PC-3 (cell line): ENCODE measurements at regions not wholly inside any gene's neighbourhood (a gene's known extent, or its start where the extent isn't known, plus 50 kb on each side); places are given as distances from the start of the nearest gene placed in this dataset.
"Not testable (repeated sequence)": the region's sequence is repeated elsewhere in the genome, so short reads cannot be mapped to it uniquely, and the experiment has no call there.

Experiments
- ATAC-seq: fragments of 200-7000 bp; cut with Tn5 transposase; 2 replicates; pipeline ENCODE4 v1.9.1; 2020; ENCODE audit warnings: mild to moderate bottlenecking, moderate library complexity
- BruUV-seq: library from RNA; stranded (reverse); fragments of 400-500 nt; replicated peaks from 2 replicates; lab custom pipeline; 2021; lab: Mats Ljungman, UMichigan
- CTCF ChIA-PET: fragments of 300-600 bp; sonication (Branson Sonifier 250); formaldehyde crosslinking; loops from one replicate; lab custom pipeline; 2022; ENCODE audit warnings: antibody characterized with exemption; lab: Charles Lee
- POLR2A ChIA-PET: fragments of 300-600 bp; sonication (Branson Sonifier 250); formaldehyde crosslinking; loops from one replicate; lab custom pipeline; 2022; ENCODE audit warnings: antibody characterized with exemption; ENCODE audit not compliant: unreplicated experiment; lab: Charles Lee
- DNase-seq: peaks from one replicate; pipeline ENCODE4 v3.0.0-alpha.2; 2015
- H2AFZ ChIP-seq: fragments of 300-600 bp; sonication (generic); 2 replicates; pipeline ENCODE4 v1.6.0; 2016; ENCODE audit warnings: antibody characterized with exemption, low read length
- H3F3A ChIP-seq: fragments of 300-600 bp; sonication (generic); one replicate; pipeline ENCODE4 v1.6.0; 2017; ENCODE audit warnings: antibody characterized with exemption, low read length, control low read depth, mild to moderate bottlenecking; ENCODE audit not compliant: unreplicated experiment
- H3K27ac ChIP-seq: fragments of 300-600 bp; sonication (generic); 2 replicates; pipeline ENCODE4 v1.5.1; 2016; ENCODE audit warnings: mild to moderate bottlenecking, low read length
- H3K27me3 ChIP-seq: fragments of 300-600 bp; sonication (generic); 2 replicates; pipeline ENCODE4 v1.6.1; 2016; ENCODE audit warnings: low read length, mixed read lengths
- H3K36me3 ChIP-seq: fragments of 300-600 bp; sonication (generic); 2 replicates; pipeline ENCODE4 v1.6.1; 2016; ENCODE audit warnings: low read depth, mixed run types, low read length, mixed read lengths
- H3K4me1 ChIP-seq: fragments of 300-600 bp; sonication (generic); 2 replicates; pipeline ENCODE4 v1.5.1; 2016; ENCODE audit warnings: low read length; ENCODE audit not compliant: insufficient read depth
- H3K4me2 ChIP-seq: fragments of 300-600 bp; sonication (generic); 2 replicates; pipeline ENCODE4 v1.6.0; 2016; ENCODE audit warnings: low read length
- H3K4me3 ChIP-seq: fragments of 300-600 bp; sonication (generic); 2 replicates; pipeline ENCODE4 v1.5.1; 2016; ENCODE audit warnings: mild to moderate bottlenecking, low read length, mixed read lengths
- H3K79me2 ChIP-seq: fragments of 300-600 bp; sonication (generic); 2 replicates; pipeline ENCODE4 v1.6.1; 2017; ENCODE audit warnings: low read length, mixed read lengths
- H3K9ac ChIP-seq: fragments of 300-600 bp; sonication (generic); 2 replicates; pipeline ENCODE4 v1.6.0; 2016; ENCODE audit warnings: mild to moderate bottlenecking, low read length
- H3K9me2 ChIP-seq: fragments of 300-600 bp; sonication (generic); replicated peaks from 2 replicates; pipeline ENCODE4 v1.6.1; 2016; ENCODE audit warnings: mixed run types, low read length, mixed read lengths
- H3K9me3 ChIP-seq: fragments of 300-600 bp; sonication (generic); 2 replicates; pipeline ENCODE4 v1.6.1; 2016; ENCODE audit warnings: low read length, mixed read lengths
- H4K20me1 ChIP-seq: fragments of 300-600 bp; sonication (generic); 2 replicates; pipeline ENCODE4 v1.6.1; 2016; ENCODE audit warnings: low read length, mixed read lengths
- CTCF ChIP-seq: fragments of 300-600 bp; sonication (generic); conservative IDR thresholded peaks from 2 replicates; pipeline ENCODE4 v1.5.1; 2017; ENCODE audit warnings: antibody characterized with exemption, low read depth, mild to moderate bottlenecking, low read length
- EZH2 ChIP-seq: fragments of 300-600 bp; sonication (generic); IDR thresholded peaks from one replicate; pipeline ENCODE4 v1.6.1; 2017; ENCODE audit warnings: antibody characterized with exemption, mild to moderate bottlenecking, low read length; ENCODE audit not compliant: unreplicated experiment
- EZH2phosphoT487 ChIP-seq: fragments of 300-600 bp; sonication (generic); IDR thresholded peaks from 2 replicates; pipeline ENCODE4 v1.6.1; 2018; ENCODE audit warnings: mild to moderate bottlenecking, antibody characterized with exemption, low read length, borderline replicate concordance
- intact Hi-C: fragments of 100-400 bp; cut with micrococcal nuclease; formaldehyde crosslinking; loops from 2 replicates; pipeline ENCODE4 v1.9.0; 2023

GRCh38 chr10:77740396-77740795 lies 102.8 kb upstream of the KCNMA1 start:
- ATAC-seq, H3K9me2 ChIP-seq, H3F3A ChIP-seq, H3K27me3 ChIP-seq, CTCF ChIA-PET, H3K9me3 ChIP-seq, intact Hi-C loops, DNase-seq, H4K20me1 ChIP-seq, H3K27ac ChIP-seq, POLR2A ChIA-PET, H3K79me2 ChIP-seq, BruUV-seq, H3K9ac ChIP-seq, H2AFZ ChIP-seq, H3K36me3 ChIP-seq, H3K4me2 ChIP-seq, H3K4me3 ChIP-seq: not testable (repeated sequence)
- H3K4me1 ChIP-seq = peaks cover 13% of the 10 kb centered on the region

- Histone ChIP-seq H3K4me3 (no peak overlapping the region), H3K4me1 (peaks cover 13% of the 10 kb centered on the region), H4K20me1 (no peaks in the 10 kb centered on the region), H3K27me3 (no peaks in the 10 kb centered on the region), H3K36me3 (no peaks in the 10 kb centered on the region; the same call in 1 of the 2 replicates), H3K9ac (no peak overlapping the region), H3K4me2 (no peak overlapping the region), H3K9me3 (0 out of 2 replicates have a peak, but pooled peaks cover 4% of the 10 kb centered on the region), H3K9me2 (no peaks in the 10 kb centered on the region), H3K27ac (peak overlapping the region; percentile 34), H2AFZ (no peak overlapping the region), H3K79me2 (no peaks in the 10 kb centered on the region), H3F3A (no peaks in the 10 kb centered on the region)
- no peak for ATAC-seq
- intact Hi-C loops = no loop called here
- no TSS peak for BruUV-seq
- ChIA-PET CTCF (interaction anchor here (1.4 kb wide), 1 partner anchor 18 kb away, joined by 11 read pairs; no protein-coding TSS in a partner anchor), POLR2A (no interaction called here)
- TF ChIP-seq CTCF (no peak), EZH2phosphoT487 (no peak), EZH2 (no peak)
- peak; percentile 35 for DNase-seq
Observed at GRCh38 chr10:77738496-77739158, 101.0 kb upstream of the KCNMA1 start.

- Histone ChIP-seq H3K4me1 (peaks cover 13% of the 10 kb centered on the region), H3K9me2 (no peaks in the 10 kb centered on the region), H3K27me3 (no peaks in the 10 kb centered on the region), H4K20me1 (no peaks in the 10 kb centered on the region), H2AFZ (no peak overlapping the region), H3K9ac (no peak overlapping the region), H3K79me2 (no peaks in the 10 kb centered on the region), H3K27ac (peak overlapping the region; percentile 34), H3K4me2 (no peak overlapping the region), H3K4me3 (no peak overlapping the region), H3K36me3 (no peaks in the 10 kb centered on the region; the same call in 1 of the 2 replicates), H3F3A (no peaks in the 10 kb centered on the region), H3K9me3 (0 out of 2 replicates have a peak, but pooled peaks cover 4% of the 10 kb centered on the region)
- no peak for TF ChIP-seq EZH2
- no peak for TF ChIP-seq CTCF
- no peak for TF ChIP-seq EZH2phosphoT487
- ChIA-PET CTCF (interaction anchor here (0.9 to 1.4 kb wide), 2 partner anchors 19 to 26 kb away, joined by 3 to 11 read pairs; no protein-coding TSS in a partner anchor), POLR2A (interaction anchor here (0.7 kb wide), 1 partner anchor 224 kb away, joined by 6 read pairs; no protein-coding TSS in a partner anchor)
- intact Hi-C loops = loop anchor here (2.0 kb wide), 1 partner anchor 17 kb away; no protein-coding TSS in a partner anchor
- no TSS peak for BruUV-seq
- ATAC-seq (peak; percentile 91), DNase-seq (peak; percentile 99)
Observed at GRCh38 chr10:77737608-77738007, 100.0 kb upstream of the KCNMA1 start.

- H3F3A ChIP-seq, DNase-seq, H2AFZ ChIP-seq, H3K27ac ChIP-seq, intact Hi-C loops, H3K4me3 ChIP-seq, H3K36me3 ChIP-seq, H3K9me3 ChIP-seq, H3K27me3 ChIP-seq, H4K20me1 ChIP-seq, POLR2A ChIA-PET, H3K9me2 ChIP-seq, H3K79me2 ChIP-seq, ATAC-seq, BruUV-seq, H3K4me2 ChIP-seq, H3K9ac ChIP-seq: not testable (repeated sequence)
- H3K4me1 ChIP-seq = peaks cover 13% of the 10 kb centered on the region
- CTCF ChIA-PET = interaction anchor here (0.7 kb wide), 1 partner anchor 23 kb away, joined by 3 read pairs; no protein-coding TSS in a partner anchor
Observed at GRCh38 chr10:77735136-77735535, 97.5 kb upstream of the KCNMA1 start.
